ENCODE measurements at regions not wholly inside any gene's neighbourhood (a gene's known extent, or its start where the extent isn't known, plus 50 kb on each side); places are given as distances from the start of the nearest gene placed in this dataset.

DNA sequence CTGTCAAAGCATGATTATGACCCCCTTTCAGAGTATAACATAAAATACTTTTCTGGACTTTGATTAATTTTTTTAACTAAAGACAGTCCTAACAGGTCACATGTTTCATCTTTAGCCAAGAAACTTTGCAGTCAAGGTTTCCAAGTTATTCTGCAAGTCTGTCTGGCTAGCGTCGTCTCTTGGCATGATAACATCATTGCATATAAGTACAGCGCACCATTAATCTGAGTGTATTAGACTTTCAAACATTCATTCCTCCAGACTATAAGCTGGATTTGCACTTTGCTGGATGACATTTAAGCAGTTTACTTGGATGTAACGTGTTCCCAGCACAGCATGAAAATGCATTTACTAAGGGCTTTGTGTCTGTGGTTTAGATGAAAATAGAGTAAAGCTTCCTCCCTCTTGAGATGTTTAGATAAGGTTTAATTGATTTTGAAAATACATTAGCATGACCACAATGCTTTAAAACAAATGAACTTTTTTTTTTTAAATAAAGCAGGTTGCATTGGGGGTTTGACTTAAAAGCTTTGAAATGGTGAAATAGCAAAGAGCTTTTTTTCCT is 349.0 kb upstream of the MTPN start:
- Histone ChIP-seq H3K4me1 (replicated peaks) (no peaks in the 10 kb centered on the region), H3K27ac (no peak overlapping the region), H3K36me3 (no peaks in the 10 kb centered on the region), H3K4me3 (no peak overlapping the region), H3K27me3 (replicated peaks; ENCODE audit: insufficient read depth) (no peaks in the 10 kb centered on the region), H3K9me3 (no peaks in the 10 kb centered on the region)
- TF ChIP-seq, protein P1, sequence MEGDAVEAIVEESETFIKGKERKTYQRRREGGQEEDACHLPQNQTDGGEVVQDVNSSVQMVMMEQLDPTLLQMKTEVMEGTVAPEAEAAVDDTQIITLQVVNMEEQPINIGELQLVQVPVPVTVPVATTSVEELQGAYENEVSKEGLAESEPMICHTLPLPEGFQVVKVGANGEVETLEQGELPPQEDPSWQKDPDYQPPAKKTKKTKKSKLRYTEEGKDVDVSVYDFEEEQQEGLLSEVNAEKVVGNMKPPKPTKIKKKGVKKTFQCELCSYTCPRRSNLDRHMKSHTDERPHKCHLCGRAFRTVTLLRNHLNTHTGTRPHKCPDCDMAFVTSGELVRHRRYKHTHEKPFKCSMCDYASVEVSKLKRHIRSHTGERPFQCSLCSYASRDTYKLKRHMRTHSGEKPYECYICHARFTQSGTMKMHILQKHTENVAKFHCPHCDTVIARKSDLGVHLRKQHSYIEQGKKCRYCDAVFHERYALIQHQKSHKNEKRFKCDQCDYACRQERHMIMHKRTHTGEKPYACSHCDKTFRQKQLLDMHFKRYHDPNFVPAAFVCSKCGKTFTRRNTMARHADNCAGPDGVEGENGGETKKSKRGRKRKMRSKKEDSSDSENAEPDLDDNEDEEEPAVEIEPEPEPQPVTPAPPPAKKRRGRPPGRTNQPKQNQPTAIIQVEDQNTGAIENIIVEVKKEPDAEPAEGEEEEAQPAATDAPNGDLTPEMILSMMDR (IDR thresholded peaks at IDR 0.05): no peak
- TF ChIP-seq POLR2A (IDR thresholded peaks at IDR 0.05): no peak
- no peak for TF ChIP-seq POLR2AphosphoS5 (IDR thresholded peaks at IDR 0.05)
- DNase-seq (ENCODE audit: low spot score): no peak
- intact Hi-C loops (cut with DNase I): no loop called here
- WGBS: 15% methylated on average over 4 of the region's 4 CpGs

DNA sequence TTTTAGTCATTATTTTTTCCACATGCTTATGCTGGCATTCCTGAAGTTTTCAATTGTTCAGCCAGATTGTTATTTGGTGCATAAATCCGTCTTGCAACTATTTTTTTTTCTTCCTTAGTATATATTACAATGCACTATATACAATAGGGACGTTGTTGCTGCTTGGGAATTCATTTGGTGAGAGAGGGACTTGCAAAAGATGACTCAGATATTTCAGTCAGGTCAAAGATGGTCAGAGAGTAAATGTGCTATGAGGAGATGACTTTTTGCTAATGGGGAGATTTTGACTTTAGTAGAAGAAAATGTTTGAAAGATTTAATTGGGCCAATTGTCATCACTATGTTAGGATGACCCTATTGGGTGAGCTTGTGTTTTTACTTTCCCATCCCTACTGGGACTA is 348.4 kb upstream of the MTPN start:
- TF ChIP-seq, protein P1 (IDR thresholded peaks at IDR 0.05): no peak
- no peak for TF ChIP-seq POLR2A (IDR thresholded peaks at IDR 0.05)
- TF ChIP-seq POLR2AphosphoS5 (IDR thresholded peaks at IDR 0.05): no peak
- Histone ChIP-seq H3K4me1 (replicated peaks) (no peaks in the 10 kb centered on the region), H3K36me3 (no peaks in the 10 kb centered on the region), H3K4me3 (no peak overlapping the region), H3K27ac (no peak overlapping the region), H3K9me3 (no peaks in the 10 kb centered on the region), H3K27me3 (replicated peaks; ENCODE audit: insufficient read depth) (no peaks in the 10 kb centered on the region)
- WGBS: 20% methylated on average over 2 of the region's 2 CpGs
- DNase-seq (ENCODE audit: low spot score): no peak
- intact Hi-C loops (cut with DNase I): no loop called here

DNA sequence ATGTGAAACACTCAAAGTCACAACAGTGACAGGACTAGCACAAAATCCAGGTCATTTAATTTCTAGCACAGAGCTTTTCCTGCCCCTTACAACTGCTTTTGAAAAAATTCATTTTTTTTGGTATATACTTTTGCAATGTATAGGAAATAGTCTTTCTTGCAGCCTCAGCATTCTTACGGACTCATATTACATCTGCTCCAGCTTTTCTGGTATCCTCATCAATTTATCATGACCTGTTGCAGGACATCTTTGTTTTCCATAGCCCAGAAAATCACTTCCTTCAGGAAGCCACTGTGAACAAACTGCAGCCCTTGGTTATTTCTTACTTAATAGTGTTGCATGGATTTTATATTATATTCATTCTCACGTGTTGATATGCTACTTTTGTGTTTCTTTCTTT is 347.9 kb upstream of the MTPN start:
- Histone ChIP-seq H3K9me3 (no peaks in the 10 kb centered on the region), H3K27me3 (replicated peaks; ENCODE audit: insufficient read depth) (no peaks in the 10 kb centered on the region), H3K4me1 (replicated peaks) (no peaks in the 10 kb centered on the region), H3K4me3 (no peak overlapping the region), H3K27ac (no peak overlapping the region), H3K36me3 (no peaks in the 10 kb centered on the region)
- WGBS: 58% methylated on average over 2 of the region's 2 CpGs
- intact Hi-C loops (cut with DNase I): no loop called here
- no peak for TF ChIP-seq POLR2AphosphoS5 (IDR thresholded peaks at IDR 0.05)
- TF ChIP-seq, protein P1 (IDR thresholded peaks at IDR 0.05): no peak
- TF ChIP-seq POLR2A (IDR thresholded peaks at IDR 0.05): no peak
- DNase-seq (ENCODE audit: low spot score): no peak

DNA sequence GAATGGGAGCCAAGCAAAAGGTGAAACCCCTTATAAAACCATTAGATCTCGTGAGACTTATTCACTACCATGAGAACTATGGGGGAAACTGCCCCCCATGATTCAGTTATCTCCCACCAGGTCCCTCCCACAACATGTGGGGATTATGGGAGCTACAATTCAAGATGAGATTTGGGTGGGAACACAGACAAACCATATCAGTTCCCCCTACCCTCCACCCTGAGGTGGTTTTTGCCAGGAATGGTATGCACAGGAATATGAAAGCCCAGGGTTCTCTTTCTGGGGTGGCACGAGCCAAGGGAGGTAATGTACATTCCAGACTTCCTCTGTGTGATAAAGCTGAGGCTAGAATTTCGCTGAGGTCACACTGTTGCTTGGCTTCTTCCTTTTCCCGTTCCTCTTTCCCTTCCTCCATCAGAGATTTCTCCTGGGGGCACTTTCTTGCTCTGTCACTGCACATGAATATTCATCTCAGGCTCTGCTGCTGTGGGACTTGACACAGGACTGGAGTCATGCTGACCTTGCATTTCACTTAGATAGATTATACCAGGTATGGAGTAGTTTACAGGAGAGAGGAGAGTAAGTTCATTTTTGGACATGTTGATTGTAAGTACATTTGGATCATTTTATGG is 347.0 kb upstream of the MTPN start:
- intact Hi-C loops (cut with DNase I): no loop called here
- 71% methylated on average over 4 of the region's 4 CpGs for WGBS
- no peak for TF ChIP-seq POLR2AphosphoS5 (IDR thresholded peaks at IDR 0.05)
- no peak for TF ChIP-seq POLR2A (IDR thresholded peaks at IDR 0.05)
- TF ChIP-seq, protein P1 (IDR thresholded peaks at IDR 0.05): no peak

DNA sequence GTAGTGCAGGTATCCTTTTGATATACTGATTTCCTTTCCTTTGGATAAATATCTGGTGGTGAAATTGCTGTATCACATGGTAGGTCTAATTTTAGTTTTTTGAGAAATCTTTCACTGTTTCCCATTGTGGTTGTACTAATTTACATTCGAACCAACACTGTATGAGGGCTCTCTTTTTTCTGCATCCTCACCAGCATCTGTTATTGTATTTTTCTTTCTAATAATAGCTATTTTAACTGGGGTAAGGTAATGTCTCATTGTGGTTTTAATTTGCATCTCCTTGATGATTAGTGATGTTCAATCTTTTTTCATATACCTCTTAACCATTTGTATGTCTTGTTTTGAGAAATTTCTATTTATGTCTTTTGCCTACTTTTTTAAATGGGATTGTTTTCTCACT is 335.4 kb upstream of the MTPN start:
- no peak for TF ChIP-seq POLR2A (IDR thresholded peaks at IDR 0.05)
- no peak for TF ChIP-seq POLR2AphosphoS5 (IDR thresholded peaks at IDR 0.05)
- TF ChIP-seq, protein P1 (IDR thresholded peaks at IDR 0.05): no peak
- intact Hi-C loops (cut with DNase I): no loop called here
- 93% methylated on average over 1 of the region's 1 CpG for WGBS
- Histone ChIP-seq H3K4me3 (no peak overlapping the region), H3K27me3 (replicated peaks; ENCODE audit: insufficient read depth) (no peaks in the 10 kb centered on the region), H3K27ac (no peak overlapping the region), H3K9me3 (no peaks in the 10 kb centered on the region), H3K36me3 (no peaks in the 10 kb centered on the region), H3K4me1 (replicated peaks) (no peaks in the 10 kb centered on the region)
- no peak for DNase-seq (ENCODE audit: low spot score)

More for the DNA sequence above, 347.0 kb upstream of the MTPN start:
- no peak for DNase-seq (ENCODE audit: low spot score)
- no peaks in the 10 kb centered on the region for H3K9me3 ChIP-seq
- no peaks in the 10 kb centered on the region for H3K4me1 ChIP-seq (replicated peaks)
- H3K4me3 ChIP-seq: no peak overlapping the region
- no peak overlapping the region for H3K27ac ChIP-seq
- H3K27me3 ChIP-seq (replicated peaks; ENCODE audit: insufficient read depth): no peaks in the 10 kb centered on the region
- H3K36me3 ChIP-seq: no peaks in the 10 kb centered on the region

All from prostate gland (tissue), 2 donors.